Kidney tubule cell (primary cell): ENCODE measurements at regions not wholly inside any gene's neighbourhood (a gene's known extent, or its start where the extent isn't known, plus 50 kb on each side); places are given as distances from the start of the nearest gene placed in this dataset.

Experiments used
- DNase-seq: peaks from one replicate; pipeline ENCODE4 v3.0.0-alpha.2; 2018; ENCODE audit warnings: low spot score

GRCh38 chr7:90070238-90070637 is 84.0 kb upstream of the STEAP1 start:
- DNase-seq = peak; percentile 35

GRCh38 chr7:90078921-90079320 is 75.3 kb upstream of the STEAP1 start:
- no peak for DNase-seq

GRCh38 chr7:90081621-90082020 is 72.6 kb upstream of the STEAP1 start:
- DNase-seq = no peak

DNA sequence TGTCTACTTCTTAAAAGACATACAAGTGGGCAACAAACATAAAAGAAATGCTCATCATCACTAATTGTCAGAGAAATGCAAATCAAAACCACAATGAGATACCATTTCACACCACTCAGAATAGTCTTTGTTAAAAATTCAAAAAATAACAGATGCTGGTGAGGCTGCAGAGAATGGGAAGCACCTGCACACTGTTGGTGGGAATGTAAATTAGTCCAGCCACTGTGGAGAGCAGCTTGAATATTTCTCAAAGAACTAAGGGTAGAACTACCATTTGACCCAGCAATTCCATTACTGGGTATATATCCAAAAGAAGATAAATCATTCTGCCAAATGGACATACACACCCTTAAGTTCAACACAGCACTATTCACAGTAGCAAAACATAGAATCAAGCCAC is 61.8 kb upstream of the STEAP1 start:
- no peak for DNase-seq

GRCh38 chr7:90094030-90094429 is 60.2 kb upstream of the STEAP1 start:
- DNase-seq = no peak
